NB4 (cell line): ENCODE measurements at regions not wholly inside any gene's neighbourhood (a gene's known extent, or its start where the extent isn't known, plus 50 kb on each side); places are given as distances from the start of the nearest gene placed in this dataset.

ENCODE experiments used
- POLR2A ChIP-seq: IDR thresholded peaks from 2 replicates; pipeline ENCODE4 v1.6.1; 2011; ENCODE audit warnings: mild to moderate bottlenecking; ENCODE audit not compliant: insufficient read length; ENCODE audit errors: extremely low read depth
- TF ChIP-seq, protein P1 (sequence below): IDR thresholded peaks from one replicate; pipeline ENCODE4 v1.5.1; 2012; ENCODE audit warnings: low read depth, low read length
- TF ChIP-seq, protein P2 (sequence below): IDR thresholded peaks from 2 replicates; pipeline ENCODE4 v1.6.1; 2011; ENCODE audit warnings: low read depth, low read length

DNA sequence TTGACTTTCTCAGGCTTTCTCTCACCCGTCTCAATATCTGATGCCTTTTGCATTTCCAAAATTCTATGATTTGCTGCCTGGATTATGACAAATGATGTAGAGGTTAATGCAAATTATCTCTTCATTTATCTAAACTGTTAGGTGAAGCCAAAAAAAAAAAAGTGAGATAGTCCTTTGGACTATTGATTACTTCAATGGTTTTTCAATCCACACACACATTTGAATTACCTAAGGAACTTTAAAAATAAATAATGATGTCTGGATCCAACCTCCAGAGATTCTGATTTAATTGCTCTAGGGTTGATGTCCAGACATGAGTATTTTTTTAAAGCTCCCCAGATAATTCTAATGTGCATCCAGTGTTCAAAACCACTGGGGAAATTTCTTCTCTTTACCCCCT is 379.4 kb downstream of the SPATA31D1 start:
- TF ChIP-seq, protein P1, sequence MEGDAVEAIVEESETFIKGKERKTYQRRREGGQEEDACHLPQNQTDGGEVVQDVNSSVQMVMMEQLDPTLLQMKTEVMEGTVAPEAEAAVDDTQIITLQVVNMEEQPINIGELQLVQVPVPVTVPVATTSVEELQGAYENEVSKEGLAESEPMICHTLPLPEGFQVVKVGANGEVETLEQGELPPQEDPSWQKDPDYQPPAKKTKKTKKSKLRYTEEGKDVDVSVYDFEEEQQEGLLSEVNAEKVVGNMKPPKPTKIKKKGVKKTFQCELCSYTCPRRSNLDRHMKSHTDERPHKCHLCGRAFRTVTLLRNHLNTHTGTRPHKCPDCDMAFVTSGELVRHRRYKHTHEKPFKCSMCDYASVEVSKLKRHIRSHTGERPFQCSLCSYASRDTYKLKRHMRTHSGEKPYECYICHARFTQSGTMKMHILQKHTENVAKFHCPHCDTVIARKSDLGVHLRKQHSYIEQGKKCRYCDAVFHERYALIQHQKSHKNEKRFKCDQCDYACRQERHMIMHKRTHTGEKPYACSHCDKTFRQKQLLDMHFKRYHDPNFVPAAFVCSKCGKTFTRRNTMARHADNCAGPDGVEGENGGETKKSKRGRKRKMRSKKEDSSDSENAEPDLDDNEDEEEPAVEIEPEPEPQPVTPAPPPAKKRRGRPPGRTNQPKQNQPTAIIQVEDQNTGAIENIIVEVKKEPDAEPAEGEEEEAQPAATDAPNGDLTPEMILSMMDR = no peak
- TF ChIP-seq, protein P2, sequence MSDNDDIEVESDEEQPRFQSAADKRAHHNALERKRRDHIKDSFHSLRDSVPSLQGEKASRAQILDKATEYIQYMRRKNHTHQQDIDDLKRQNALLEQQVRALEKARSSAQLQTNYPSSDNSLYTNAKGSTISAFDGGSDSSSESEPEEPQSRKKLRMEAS = no peak
- no peak for TF ChIP-seq POLR2A
